ENCODE measurements at regions not wholly inside any gene's neighbourhood (a gene's known extent, or its start where the extent isn't known, plus 50 kb on each side); places are given as distances from the start of the nearest gene placed in this dataset.

DNA sequence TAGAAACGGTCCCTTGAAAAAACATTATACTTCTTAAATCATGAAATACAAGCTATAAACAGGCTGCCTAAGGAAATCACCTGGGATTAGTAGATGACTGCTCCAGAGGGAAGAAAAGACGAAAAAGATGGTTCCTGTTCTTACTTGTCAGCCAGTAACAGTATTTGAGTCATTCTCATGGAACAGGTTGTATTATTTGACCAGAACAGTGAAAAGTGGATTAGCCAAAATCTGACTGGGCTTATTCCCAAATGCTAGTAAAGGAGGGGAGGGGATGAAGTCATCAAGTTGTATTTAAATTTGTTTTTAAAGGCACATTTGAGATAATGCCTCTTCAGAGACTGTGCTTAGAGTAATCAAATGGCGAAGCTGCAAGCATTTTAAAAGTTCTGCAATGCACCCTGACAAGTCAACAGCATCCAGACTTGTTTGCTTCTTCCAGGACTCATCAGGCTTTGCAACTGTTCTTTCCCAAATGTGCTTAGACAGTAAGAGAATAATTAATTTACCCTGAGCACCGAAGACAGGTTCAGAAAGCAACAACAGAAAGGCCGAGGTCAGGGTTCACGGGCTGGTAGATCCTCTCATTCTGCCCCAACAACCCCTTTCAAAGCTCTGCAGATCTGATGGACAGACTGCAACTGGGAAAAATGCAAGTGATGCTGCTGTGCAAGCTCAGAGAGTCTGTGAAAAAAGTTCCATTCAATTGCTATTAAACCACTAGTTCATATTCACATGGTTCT lies 800.6 kb downstream of the KCTD16 start:
- TF ChIP-seq, protein P1, sequence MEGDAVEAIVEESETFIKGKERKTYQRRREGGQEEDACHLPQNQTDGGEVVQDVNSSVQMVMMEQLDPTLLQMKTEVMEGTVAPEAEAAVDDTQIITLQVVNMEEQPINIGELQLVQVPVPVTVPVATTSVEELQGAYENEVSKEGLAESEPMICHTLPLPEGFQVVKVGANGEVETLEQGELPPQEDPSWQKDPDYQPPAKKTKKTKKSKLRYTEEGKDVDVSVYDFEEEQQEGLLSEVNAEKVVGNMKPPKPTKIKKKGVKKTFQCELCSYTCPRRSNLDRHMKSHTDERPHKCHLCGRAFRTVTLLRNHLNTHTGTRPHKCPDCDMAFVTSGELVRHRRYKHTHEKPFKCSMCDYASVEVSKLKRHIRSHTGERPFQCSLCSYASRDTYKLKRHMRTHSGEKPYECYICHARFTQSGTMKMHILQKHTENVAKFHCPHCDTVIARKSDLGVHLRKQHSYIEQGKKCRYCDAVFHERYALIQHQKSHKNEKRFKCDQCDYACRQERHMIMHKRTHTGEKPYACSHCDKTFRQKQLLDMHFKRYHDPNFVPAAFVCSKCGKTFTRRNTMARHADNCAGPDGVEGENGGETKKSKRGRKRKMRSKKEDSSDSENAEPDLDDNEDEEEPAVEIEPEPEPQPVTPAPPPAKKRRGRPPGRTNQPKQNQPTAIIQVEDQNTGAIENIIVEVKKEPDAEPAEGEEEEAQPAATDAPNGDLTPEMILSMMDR (conservative IDR thresholded peaks at IDR 0.05; ENCODE audit: low read depth) = no peak
- CTCF ChIA-PET = interaction anchor here (1.0 kb wide), 1 partner anchor 56 kb away, joined by 3 read pairs; no protein-coding TSS in a partner anchor
- POLR2A ChIA-PET (ENCODE audit: low non-redundant PET) = no interaction called here

DNA sequence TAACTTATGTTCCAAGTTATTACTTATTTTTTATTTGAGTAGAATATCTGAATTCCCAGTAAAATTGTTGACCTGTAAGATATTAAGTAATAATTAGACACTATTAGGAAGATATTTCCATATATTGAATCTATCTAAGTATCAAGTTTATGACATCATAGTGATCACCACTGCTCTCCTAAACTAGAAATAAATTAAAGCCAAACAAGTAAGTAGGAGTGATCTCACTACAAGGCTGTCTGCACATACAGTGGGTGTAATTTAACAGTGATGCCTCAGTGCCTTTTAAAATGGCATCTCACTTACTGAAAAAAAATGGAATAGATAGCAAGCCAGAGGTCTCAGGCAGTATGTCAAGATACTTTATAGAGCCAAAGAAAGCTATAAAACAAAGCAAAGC lies 789.6 kb downstream of the KCTD16 start:
- DNase-seq (ENCODE audit: low spot score) = no peak
- TF ChIP-seq, protein P1 (conservative IDR thresholded peaks at IDR 0.05; ENCODE audit: low read depth) = no peak
- ChIA-PET CTCF (no interaction called here), POLR2A (ENCODE audit: low non-redundant PET) (no interaction called here)
- no peak overlapping the region for H3K27ac ChIP-seq

More for the DNA sequence above, 800.6 kb downstream of the KCTD16 start:
- DNase-seq (ENCODE audit: low spot score) = no peak
- no peak overlapping the region for H3K27ac ChIP-seq

DNA sequence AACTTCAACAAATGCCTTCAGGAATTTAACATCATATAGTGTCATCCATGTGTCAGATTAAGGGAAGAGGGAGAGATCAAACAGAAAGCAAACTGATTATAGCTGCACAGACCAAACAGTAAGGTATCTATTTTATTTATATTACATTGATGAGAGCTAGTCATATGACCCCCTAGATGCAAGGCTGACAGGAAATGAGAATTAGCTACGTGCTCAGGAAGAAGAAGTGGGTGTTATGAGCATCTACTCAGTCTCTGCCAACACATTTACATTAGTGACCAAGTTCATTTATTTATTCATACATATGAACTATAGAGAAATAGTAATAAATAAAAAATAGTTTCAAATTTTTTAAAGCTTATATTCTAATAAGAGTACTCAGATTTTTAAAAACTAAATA lies 787.3 kb downstream of the KCTD16 start:
- no peak overlapping the region for H3K27ac ChIP-seq
- DNase-seq (ENCODE audit: low spot score) = no peak
- TF ChIP-seq, protein P1 (conservative IDR thresholded peaks at IDR 0.05; ENCODE audit: low read depth) = no peak
- CTCF ChIA-PET = interaction anchor here (0.6 to 0.7 kb wide), 2 partner anchors 135 to 689 kb away, joined by 3 read pairs; no protein-coding TSS in a partner anchor
- POLR2A ChIA-PET (ENCODE audit: low non-redundant PET) = no interaction called here

DNA sequence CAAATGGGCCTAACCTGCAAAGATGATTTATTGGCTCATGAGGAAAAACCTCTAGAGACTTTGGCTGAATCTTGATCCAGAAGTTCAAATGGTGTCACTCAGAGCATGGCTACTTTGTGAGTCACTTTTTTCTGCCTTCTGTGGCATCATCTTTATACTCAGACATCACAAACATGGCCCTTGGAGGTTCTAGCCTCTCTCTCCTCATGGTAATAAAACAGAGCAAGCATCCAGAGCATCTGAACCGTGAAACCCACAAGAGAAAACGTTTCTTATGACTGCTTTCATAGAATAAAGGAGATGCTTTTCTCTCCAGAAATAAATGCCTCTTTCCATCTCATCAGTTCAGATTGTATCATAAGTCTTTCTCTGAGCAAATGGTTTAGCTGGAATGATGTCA lies 780.3 kb downstream of the KCTD16 start:
- TF ChIP-seq, protein P1 (conservative IDR thresholded peaks at IDR 0.05; ENCODE audit: low read depth) = no peak
- CTCF ChIA-PET = no interaction called here
- POLR2A ChIA-PET (ENCODE audit: low non-redundant PET) = no interaction called here
- DNase-seq (ENCODE audit: low spot score) = no peak
- no peak overlapping the region for H3K27ac ChIP-seq

DNA sequence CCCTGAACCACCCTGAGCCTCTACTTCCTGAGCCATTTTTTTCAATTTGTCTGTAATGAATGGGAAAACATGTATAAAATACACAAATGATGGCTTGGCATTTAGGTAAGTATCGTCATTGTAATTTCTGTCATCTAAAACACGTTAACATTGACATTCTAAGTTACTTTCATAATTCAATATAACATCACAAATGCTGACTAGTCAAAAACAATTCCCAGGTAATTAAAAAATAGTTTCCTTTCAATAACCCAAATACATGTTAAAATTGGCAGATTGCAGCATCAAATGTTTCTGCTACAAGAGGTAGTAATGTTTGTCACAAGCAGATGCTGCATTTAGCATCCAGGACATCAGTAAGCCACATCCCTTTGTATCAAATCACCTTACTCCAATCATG lies 776.4 kb downstream of the KCTD16 start:
- DNase-seq (ENCODE audit: low spot score) = no peak
- CTCF ChIA-PET = interaction anchor here (0.7 kb wide), 1 partner anchor 51 kb away, joined by 3 read pairs; no protein-coding TSS in a partner anchor
- POLR2A ChIA-PET (ENCODE audit: low non-redundant PET) = no interaction called here
- H3K27ac ChIP-seq = no peak overlapping the region
- TF ChIP-seq, protein P1 (conservative IDR thresholded peaks at IDR 0.05; ENCODE audit: low read depth) = no peak

DNA sequence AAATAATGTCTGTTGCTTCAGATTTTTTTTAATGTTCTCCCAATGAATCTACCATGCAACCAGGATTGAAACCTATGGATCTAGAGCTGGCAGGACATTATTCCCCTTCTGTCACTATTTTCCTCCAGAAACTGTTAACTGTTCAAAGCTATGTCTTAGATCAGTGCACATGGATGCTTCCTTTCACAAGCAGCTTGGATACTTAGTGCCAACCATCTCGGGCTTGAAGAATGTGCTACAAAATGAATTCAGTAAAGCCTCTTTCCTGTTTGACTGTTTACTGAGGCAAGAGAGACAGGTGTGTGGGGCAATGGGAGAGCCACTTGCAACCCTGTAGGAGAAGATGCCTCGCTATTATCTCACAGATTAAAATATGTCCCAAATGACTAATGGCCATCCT lies 774.8 kb downstream of the KCTD16 start:
- TF ChIP-seq, protein P1 (conservative IDR thresholded peaks at IDR 0.05; ENCODE audit: low read depth) = no peak
- ChIA-PET POLR2A (ENCODE audit: low non-redundant PET) (no interaction called here), CTCF (interaction anchor here (0.8 kb wide), 1 partner anchor 85 kb away, joined by 4 read pairs; no protein-coding TSS in a partner anchor)
- DNase-seq (ENCODE audit: low spot score) = no peak
- no peak overlapping the region for H3K27ac ChIP-seq

All from RWPE1 (cell line).